ENCODE measurements at regions not wholly inside any gene's neighbourhood (a gene's known extent, or its start where the extent isn't known, plus 50 kb on each side); places are given as distances from the start of the nearest gene placed in this dataset.
A peak's percentile ranks its signal among the peaks of the same experiment; 100 is the strongest.

GRCh38 chr11:116211147-116211546 is 561.6 kb downstream of the BUD13 start:
- Mint-ChIP-seq H3K27ac (no peak overlapping the region), H3K36me3 (no peaks in the 10 kb centered on the region), H3K9me3 (peaks cover 0 to 5% (median 0%) of the 10 kb centered on the region in 7 donors), H3K4me1 (no peaks in the 10 kb centered on the region), H3K27me3 (peaks cover 5 to 22% (median 6%) of the 10 kb centered on the region in 3 donors), H3K4me3 (no peak overlapping the region)
- DNase-seq: no peak
- no peak for ATAC-seq (ENCODE audit: low read depth in 2 of 2)

GRCh38 chr11:116210663-116211062 is 562.1 kb downstream of the BUD13 start:
- ATAC-seq (ENCODE audit: low read depth in 2 of 2): no peak
- H3K4me3 Mint-ChIP-seq: no peak overlapping the region

GRCh38 chr11:116209255-116209654 is 563.5 kb downstream of the BUD13 start:
- H3K27ac Mint-ChIP-seq: no peak overlapping the region
- peaks cover 5 to 15% (median 6%) of the 10 kb centered on the region in 3 donors for H3K27me3 Mint-ChIP-seq
- ATAC-seq (ENCODE audit: low read depth in 2 of 2): no peak
- H3K4me3 Mint-ChIP-seq: no peak overlapping the region
- no peaks in the 10 kb centered on the region for H3K4me1 Mint-ChIP-seq
- DNase-seq: no peak
- H3K9me3 Mint-ChIP-seq: peaks cover 0 to 5% (median 0%) of the 10 kb centered on the region in 7 donors
- H3K36me3 Mint-ChIP-seq: no peaks in the 10 kb centered on the region

More at GRCh38 chr11:116210663-116211062, 562.1 kb downstream of the BUD13 start:
- peaks cover 0 to 5% (median 1%) of the 10 kb centered on the region in 7 donors for H3K9me3 Mint-ChIP-seq
- DNase-seq: no peak
- H3K36me3 Mint-ChIP-seq: no peaks in the 10 kb centered on the region
- H3K4me1 Mint-ChIP-seq: no peaks in the 10 kb centered on the region
- H3K27ac Mint-ChIP-seq: no peak overlapping the region
- peaks cover 5 to 18% (median 6%) of the 10 kb centered on the region in 3 donors for H3K27me3 Mint-ChIP-seq

GRCh38 chr11:116207421-116208141 is 565.2 kb downstream of the BUD13 start:
- peaks cover 6 to 20% (median 10%) of the 10 kb centered on the region in 3 donors for H3K27me3 Mint-ChIP-seq

GRCh38 chr11:116207019-116207418 is 565.8 kb downstream of the BUD13 start:
- Mint-ChIP-seq H3K36me3 (no peaks in the 10 kb centered on the region), H3K4me1 (no peaks in the 10 kb centered on the region), H3K4me3 (no peak overlapping the region), H3K27me3 (peaks cover 6 to 19% (median 8%) of the 10 kb centered on the region in 3 donors), H3K27ac (no peak overlapping the region), H3K9me3 (peaks cover 0 to 5% (median 0%) of the 10 kb centered on the region in 7 donors)
- DNase-seq (no peak), ATAC-seq (ENCODE audit: low read depth in 2 of 2) (no peak)

More at GRCh38 chr11:116207421-116208141, 565.2 kb downstream of the BUD13 start:
- Mint-ChIP-seq H3K4me1 (no peaks in the 10 kb centered on the region), H3K4me3 (no peak overlapping the region), H3K36me3 (no peaks in the 10 kb centered on the region), H3K9me3 (peaks cover 0 to 5% (median 0%) of the 10 kb centered on the region in 7 donors), H3K27ac (no peak overlapping the region)
- no peak for DNase-seq
- no peak for ATAC-seq (ENCODE audit: low read depth in 2 of 2)

- no peaks in the 10 kb centered on the region for H3K4me1 Mint-ChIP-seq
- H3K9me3 Mint-ChIP-seq: peaks cover 0 to 5% (median 0%) of the 10 kb centered on the region in 7 donors
- no peak overlapping the region for H3K4me3 Mint-ChIP-seq
- DNase-seq: no peak
- peak overlapping the region in 1 of 6 donors; percentile 42 for H3K27ac Mint-ChIP-seq
- no peaks in the 10 kb centered on the region for H3K36me3 Mint-ChIP-seq
- peaks cover 0 to 15% (median 6%) of the 10 kb centered on the region in 3 donors for H3K27me3 Mint-ChIP-seq
- no peak for ATAC-seq (ENCODE audit: low read depth in 2 of 2)
Observed at GRCh38 chr11:116202922-116203321, 569.9 kb downstream of the BUD13 start.

GRCh38 chr11:116200564-116200963 is 572.2 kb downstream of the BUD13 start:
- Mint-ChIP-seq H3K4me1 (no peaks in the 10 kb centered on the region), H3K36me3 (no peaks in the 10 kb centered on the region), H3K27me3 (peaks cover 7 to 34% (median 17%) of the 10 kb centered on the region in 3 donors), H3K27ac (no peak overlapping the region), H3K9me3 (peaks cover 0 to 3% (median 0%) of the 10 kb centered on the region in 7 donors), H3K4me3 (no peak overlapping the region)
- DNase-seq (no peak), ATAC-seq (ENCODE audit: low read depth in 2 of 2) (no peak)

- no peak for ATAC-seq (ENCODE audit: low read depth in 2 of 2)
- Mint-ChIP-seq H3K27ac (no peak overlapping the region), H3K4me1 (no peaks in the 10 kb centered on the region), H3K36me3 (no peaks in the 10 kb centered on the region), H3K9me3 (peaks cover 0 to 2% (median 0%) of the 10 kb centered on the region in 7 donors), H3K4me3 (no peak overlapping the region), H3K27me3 (peaks cover 13 to 43% (median 27%) of the 10 kb centered on the region in 3 donors)
- no peak for DNase-seq
Observed at GRCh38 chr11:116199182-116199581, 573.6 kb downstream of the BUD13 start.

- ATAC-seq (ENCODE audit: low read depth in 2 of 2) (no peak), DNase-seq (no peak)
- Mint-ChIP-seq H3K4me3 (peak overlapping the region in 1 of 8 donors; percentile 72), H3K9me3 (peaks cover 0 to 4% (median 0%) of the 10 kb centered on the region in 7 donors), H3K36me3 (no peaks in the 10 kb centered on the region), H3K27ac (no peak overlapping the region), H3K4me1 (no peaks in the 10 kb centered on the region), H3K27me3 (peaks cover 27 to 65% (median 46%) of the 10 kb centered on the region in 3 donors)
Observed at GRCh38 chr11:116194156-116194904, 578.5 kb downstream of the BUD13 start.

- peaks cover 35 to 68% (median 46%) of the 10 kb centered on the region in 3 donors for H3K27me3 Mint-ChIP-seq
- peak overlapping the region in 1 of 8 donors; percentile 17 for H3K4me3 Mint-ChIP-seq
Observed at GRCh38 chr11:116193321-116194131, 579.3 kb downstream of the BUD13 start.

GRCh38 chr11:116192509-116193210 is 580.1 kb downstream of the BUD13 start:
- H3K4me1 Mint-ChIP-seq: no peaks in the 10 kb centered on the region
- DNase-seq: no peak
- peaks cover 0 to 11% (median 0%) of the 10 kb centered on the region in 7 donors for H3K9me3 Mint-ChIP-seq
- no peak overlapping the region for H3K27ac Mint-ChIP-seq
- peaks cover 38 to 64% (median 46%) of the 10 kb centered on the region in 3 donors for H3K27me3 Mint-ChIP-seq
- no peak overlapping the region for H3K4me3 Mint-ChIP-seq
- no peak for ATAC-seq (ENCODE audit: low read depth in 2 of 2)
- no peaks in the 10 kb centered on the region for H3K36me3 Mint-ChIP-seq

More at GRCh38 chr11:116193321-116194131, 579.3 kb downstream of the BUD13 start:
- Mint-ChIP-seq H3K36me3 (no peaks in the 10 kb centered on the region), H3K9me3 (peaks cover 0 to 8% (median 0%) of the 10 kb centered on the region in 7 donors), H3K27ac (no peak overlapping the region), H3K4me1 (no peaks in the 10 kb centered on the region)
- no peak for ATAC-seq (ENCODE audit: low read depth in 2 of 2)
- DNase-seq: no peak

- ATAC-seq (ENCODE audit: low read depth in 2 of 2) (no peak), DNase-seq (no peak)
- Mint-ChIP-seq H3K9me3 (peaks cover 0 to 11% (median 0%) of the 10 kb centered on the region in 7 donors), H3K27me3 (peaks cover 32 to 48% (median 35%) of the 10 kb centered on the region in 3 donors), H3K4me3 (no peak overlapping the region), H3K4me1 (no peaks in the 10 kb centered on the region), H3K36me3 (no peaks in the 10 kb centered on the region), H3K27ac (no peak overlapping the region)
Observed at GRCh38 chr11:116190861-116191260, 581.9 kb downstream of the BUD13 start.
